B cell (primary cell): ENCODE measurements at regions not wholly inside any gene's neighbourhood (a gene's known extent, or its start where the extent isn't known, plus 50 kb on each side); places are given as distances from the start of the nearest gene placed in this dataset.

Source experiments
- ATAC-seq: fragments of 200-7000 bp; cut with Tn5 transposase; one replicate; pipeline ENCODE4 v1.10.0; 2021; ENCODE audit warnings: low read depth, mild to moderate bottlenecking, moderate number of reproducible peaks, moderate library complexity
- CTCF ChIA-PET: fragments of 350-600 bp; sonication (Branson Sonifier 250); formaldehyde crosslinking; loops from one replicate; lab custom pipeline; 2021; ENCODE audit warnings: antibody characterized with exemption, inconsistent platforms; lab: Charles Lee
- POLR2A ChIA-PET: fragments of 350-600 bp; sonication (Branson Sonifier 250); formaldehyde crosslinking; loops from one replicate; lab custom pipeline; 2021; ENCODE audit warnings: antibody characterized with exemption; lab: Charles Lee
- DNase-seq: peaks from one replicate; pipeline ENCODE4 v3.0.0; 2013
- H2AFZ ChIP-seq: 2 replicates; pipeline ENCODE4 v1.6.1; 2012; ENCODE audit warnings: mild to moderate bottlenecking, low read depth, low read length; ENCODE audit not compliant: insufficient read depth, poor library complexity, severe bottlenecking
- H3K27ac ChIP-seq, 2 donors: 1 replicate in 1 of 2; 2 replicates in 1 of 2; pipeline ENCODE4 v1.5.1; 2012 to 2013; ENCODE audit warnings: low read length in 2 of 2, mild to moderate bottlenecking in 2 of 2, moderate library complexity in 1 of 2
- H3K27me3 ChIP-seq, 4 experiments: fragments of 200-600 bp in 1 of 4; sonication (generic) in 1 of 4; replicated peaks in 1 of 4; 1 replicate in 2 of 4; 2 replicates in 2 of 4; pipeline versions ENCODE4 v1.6.1 to v1.7.0; 2013 to 2016; ENCODE audit warnings: low read length in 3 of 4, mild to moderate bottlenecking in 2 of 4, mixed read lengths in 1 of 4, moderate library complexity in 1 of 4; ENCODE audit not compliant: insufficient read depth in 4 of 4, control insufficient read depth in 3 of 4; ENCODE audit errors: control extremely low read depth in 1 of 4
- H3K36me3 ChIP-seq, 2 experiments: replicated peaks in 1 of 2; 1 replicate in 1 of 2; 2 replicates in 1 of 2; pipeline versions ENCODE4 v1.6.1 to v1.7.1; 2013; ENCODE audit warnings: low read length in 1 of 2; ENCODE audit not compliant: insufficient read depth in 2 of 2, control insufficient read depth in 1 of 2; ENCODE audit errors: control extremely low read depth in 1 of 2, extremely low read depth in 1 of 2
- H3K4me1 ChIP-seq, 2 donors: fragments of 200-600 bp in 1 of 2; sonication (generic) in 1 of 2; 1 replicate in 1 of 2; 2 replicates in 1 of 2; pipeline versions ENCODE4 v1.5.1 to v1.6.1; 2013 to 2017; ENCODE audit warnings: low read length in 2 of 2; ENCODE audit not compliant: control insufficient read depth in 2 of 2, insufficient read depth in 2 of 2
- H3K4me2 ChIP-seq: replicated peaks from 2 replicates; pipeline ENCODE3; 2012; ENCODE audit warnings: mild to moderate bottlenecking, low read depth, low read length; ENCODE audit not compliant: poor library complexity, severe bottlenecking
- H3K4me3 ChIP-seq, 5 experiments: fragments of 200-600 bp in 1 of 5; sonication (generic) in 1 of 5; 1 replicate in 3 of 5; 2 replicates in 2 of 5; pipeline versions ENCODE4 v1.5.1 to v1.7.0; 2011 to 2016; ENCODE audit warnings: low read length in 4 of 5, mild to moderate bottlenecking in 4 of 5, low read depth in 2 of 5, control low read depth in 1 of 5, moderate library complexity in 1 of 5; ENCODE audit not compliant: insufficient read depth in 1 of 5; ENCODE audit errors: control extremely low read depth in 1 of 5, extremely low read depth in 1 of 5
- H3K79me2 ChIP-seq: fragments of 200-600 bp; sonication (generic); one replicate; pipeline ENCODE4 v1.6.0; 2016; ENCODE audit warnings: low read length; ENCODE audit not compliant: control insufficient read depth, insufficient read depth
- H3K9ac ChIP-seq: fragments of 200-600 bp; sonication (generic); 2 replicates; pipeline ENCODE4 v1.6.1; 2017; ENCODE audit warnings: mild to moderate bottlenecking, low read length, moderate library complexity
- H3K9me3 ChIP-seq, 3 donors: one replicate each; pipeline versions ENCODE4 v1.6.1 to v1.7.1; 2013; ENCODE audit warnings: low read length in 2 of 3; ENCODE audit not compliant: control insufficient read depth in 2 of 3, insufficient read depth in 1 of 3; ENCODE audit errors: control extremely low read depth in 1 of 3
- H4K20me1 ChIP-seq: 2 replicates; pipeline ENCODE4 v1.6.0; 2012; ENCODE audit warnings: mild to moderate bottlenecking, low read length; ENCODE audit not compliant: insufficient read depth, control insufficient read depth, poor library complexity, severe bottlenecking
- H3K27ac Mint-ChIP-seq: one replicate; pipeline ENCODE4 v1.8.0; 2021; ENCODE audit warnings: mixed read lengths
- H3K27me3 Mint-ChIP-seq: one replicate; pipeline ENCODE4 v1.8.0; 2021; ENCODE audit warnings: mixed read lengths
- H3K4me1 Mint-ChIP-seq: one replicate; pipeline ENCODE4 v1.8.0; 2021; ENCODE audit warnings: mixed read lengths
- H3K4me3 Mint-ChIP-seq: one replicate; pipeline ENCODE4 v1.8.0; 2021; ENCODE audit warnings: mixed read lengths
- H3K9me3 Mint-ChIP-seq: one replicate; pipeline ENCODE4 v1.8.0; 2022; ENCODE audit warnings: mixed read lengths; ENCODE audit not compliant: insufficient read depth
- CTCF ChIP-seq: fragments of 200-600 bp; IDR thresholded peaks from one replicate; pipeline ENCODE4 v1.8.0; 2022; ENCODE audit warnings: antibody characterized with exemption, mild to moderate bottlenecking
- EZH2 ChIP-seq: IDR thresholded peaks from 2 replicates; pipeline ENCODE4 v1.6.1; 2012; ENCODE audit warnings: borderline replicate concordance, low read depth, mild to moderate bottlenecking, moderate library complexity, low read length; ENCODE audit not compliant: insufficient read depth, poor library complexity, severe bottlenecking
- WGBS: methylation state at CpG from one replicate; pipeline ENCODE4 v1.1.5; 2013; ENCODE audit warnings: missing lambda C conversion rate; ENCODE audit not compliant: insufficient coverage; 5-methylcytosine and 5-hydroxymethylcytosine counted together
- intact Hi-C: fragments of 100-400 bp; cut with micrococcal nuclease; formaldehyde crosslinking; loops from one replicate; pipeline ENCODE4 v1.10.0; 2022

DNA sequence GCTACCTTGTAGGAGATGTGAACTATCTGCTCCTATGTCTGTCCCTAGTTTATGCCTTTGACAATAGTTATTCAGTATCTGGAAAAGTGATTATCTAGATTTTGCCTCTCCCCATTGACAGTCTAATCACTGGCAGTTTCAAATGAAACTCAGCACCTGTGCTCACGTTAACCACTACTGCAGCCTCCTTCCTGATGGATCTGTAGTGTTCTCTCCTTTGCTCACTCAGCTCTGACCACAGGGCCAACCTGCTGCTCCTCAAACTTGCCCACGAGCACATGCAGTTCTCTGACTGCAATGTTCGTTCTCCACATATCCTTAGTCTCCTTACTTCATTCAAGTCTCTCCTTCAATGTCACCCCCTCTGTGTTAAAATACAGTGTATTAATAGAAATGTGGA is 230.1 kb downstream of the NHLRC3 start:
- no peaks in the 10 kb centered on the region for H3K4me1 Mint-ChIP-seq
- Histone ChIP-seq H3K27me3 (no peaks in the 10 kb centered on the region), H3K27ac (no peak overlapping the region), H3K79me2 (no peaks in the 10 kb centered on the region), H3K4me2 (no peak overlapping the region), H3K4me3 (no peak overlapping the region), H3K9ac (no peak overlapping the region), H3K9me3 (no peaks in the 10 kb centered on the region), H2AFZ (no peak overlapping the region), H3K36me3 (no peaks in the 10 kb centered on the region), H3K4me1 (no peaks in the 10 kb centered on the region), H4K20me1 (no peaks in the 10 kb centered on the region)
- CTCF ChIA-PET = no interaction called here
- TF ChIP-seq EZH2 (no peak), CTCF (no peak)
- no peak overlapping the region for H3K27ac Mint-ChIP-seq
- DNase-seq = no peak
- intact Hi-C loops = no loop called here
- POLR2A ChIA-PET = no interaction called here
- H3K9me3 Mint-ChIP-seq = no peaks in the 10 kb centered on the region
- WGBS = 75% methylated on average over 1 of the region's 3 CpGs
- H3K4me3 Mint-ChIP-seq = no peak overlapping the region
- H3K27me3 Mint-ChIP-seq = peaks cover 6% of the 10 kb centered on the region
- ATAC-seq = no peak

DNA sequence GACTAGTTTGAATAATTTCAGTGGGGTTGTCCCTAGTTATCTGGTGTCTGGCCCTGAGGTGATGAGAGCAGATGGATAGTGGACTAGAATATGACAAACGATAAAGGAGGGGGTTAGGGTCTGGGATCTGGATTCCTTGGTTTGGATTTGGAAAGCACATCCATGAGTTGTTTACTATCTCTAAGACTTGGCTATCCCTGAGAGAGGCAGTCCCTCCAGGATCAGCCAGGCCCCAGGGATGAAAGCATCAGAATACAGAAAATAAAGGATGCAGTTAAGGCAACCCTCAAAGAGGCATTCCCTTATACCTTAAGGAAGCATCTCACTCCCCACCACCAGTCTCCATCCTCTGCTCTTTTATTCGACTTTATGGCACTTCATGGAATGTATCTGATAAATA is 230.7 kb downstream of the NHLRC3 start:
- H2AFZ ChIP-seq = no peak overlapping the region
- WGBS = 100% methylated on average over 1 of the region's 2 CpGs
- H3K27ac Mint-ChIP-seq = no peak overlapping the region
- H3K27me3 ChIP-seq = no peaks in the 10 kb centered on the region
- H3K9me3 ChIP-seq = no peaks in the 10 kb centered on the region
- H4K20me1 ChIP-seq = no peaks in the 10 kb centered on the region
- no peak overlapping the region for H3K4me3 Mint-ChIP-seq
- no peaks in the 10 kb centered on the region for H3K36me3 ChIP-seq
- H3K4me2 ChIP-seq = no peak overlapping the region
- no peak overlapping the region for H3K4me3 ChIP-seq
- intact Hi-C loops = no loop called here
- ATAC-seq (no peak), DNase-seq (no peak)
- no peaks in the 10 kb centered on the region for H3K9me3 Mint-ChIP-seq
- peaks cover 6% of the 10 kb centered on the region for H3K27me3 Mint-ChIP-seq
- no peaks in the 10 kb centered on the region for H3K4me1 ChIP-seq
- H3K4me1 Mint-ChIP-seq = no peaks in the 10 kb centered on the region
- ChIA-PET POLR2A (no interaction called here), CTCF (no interaction called here)
- no peak for TF ChIP-seq CTCF
- no peak for TF ChIP-seq EZH2
- H3K9ac ChIP-seq = no peak overlapping the region
- H3K27ac ChIP-seq = no peak overlapping the region
- H3K79me2 ChIP-seq = no peaks in the 10 kb centered on the region
